CD4-positive, CD25-positive, alpha-beta regulatory T cell (primary cell): ENCODE measurements at regions not wholly inside any gene's neighbourhood (a gene's known extent, or its start where the extent isn't known, plus 50 kb on each side); places are given as distances from the start of the nearest gene placed in this dataset.

Experiments
- ATAC-seq, 2 donors: fragments of 150-1000 bp; cut with Tn5 transposase; one replicate each; pipeline ENCODE4 v1.10.0; 2021; ENCODE audit warnings: low read depth in 2 of 2, moderate number of reproducible peaks in 2 of 2, moderate library complexity in 1 of 2
- DNase-seq, 3 donors: peaks; one replicate each; pipeline versions ENCODE4 v3.0.0 to v3.0.0-alpha.2; 2012 to 2022; ENCODE audit warnings: mixed read lengths in 1 of 3
- H3K27ac ChIP-seq: one replicate; pipeline ENCODE4 v1.7.0; 2013; ENCODE audit warnings: mild to moderate bottlenecking, low read length; ENCODE audit not compliant: insufficient read depth, poor library complexity, severe bottlenecking
- H3K27me3 ChIP-seq: one replicate; pipeline ENCODE4 v1.7.0; 2013; ENCODE audit warnings: low read length; ENCODE audit not compliant: control insufficient read depth, insufficient read depth
- H3K36me3 ChIP-seq: one replicate; pipeline ENCODE4 v1.7.0; 2013; ENCODE audit warnings: mild to moderate bottlenecking, low read length, moderate library complexity; ENCODE audit not compliant: control insufficient read depth, insufficient read depth
- H3K4me1 ChIP-seq: 2 replicates; pipeline ENCODE4 v1.7.0; 2013; ENCODE audit warnings: mild to moderate bottlenecking, low read length; ENCODE audit not compliant: insufficient read depth, control insufficient read depth, poor library complexity, severe bottlenecking
- H3K4me3 ChIP-seq: one replicate; pipeline ENCODE4 v1.7.0; 2013; ENCODE audit warnings: low read depth, mild to moderate bottlenecking, low read length, moderate library complexity
- H3K9me3 ChIP-seq, 2 experiments: 1 replicate in 1 of 2; 2 replicates in 1 of 2; pipeline ENCODE4 v1.7.0; 2013; ENCODE audit warnings: low read length in 2 of 2, mild to moderate bottlenecking in 1 of 2, moderate library complexity in 1 of 2; ENCODE audit not compliant: control insufficient read depth in 2 of 2
- H3K27ac Mint-ChIP-seq, 3 donors: one replicate each; pipeline ENCODE4 v1.8.0; 2020 to 2022; ENCODE audit warnings: mild to moderate bottlenecking in 3 of 3, mixed read lengths in 3 of 3, moderate library complexity in 2 of 3
- H3K27me3 Mint-ChIP-seq: one replicate; pipeline ENCODE4 v1.8.0; 2022; ENCODE audit warnings: mild to moderate bottlenecking, mixed read lengths
- H3K36me3 Mint-ChIP-seq: one replicate; pipeline ENCODE4 v1.8.0; 2020; ENCODE audit warnings: mixed read lengths
- H3K4me1 Mint-ChIP-seq, 4 donors: one replicate each; pipeline ENCODE4 v1.8.0; 2020 to 2022; ENCODE audit warnings: mixed read lengths in 4 of 4, mild to moderate bottlenecking in 1 of 4
- H3K4me3 Mint-ChIP-seq, 4 donors: one replicate each; pipeline ENCODE4 v1.8.0; 2020 to 2022; ENCODE audit warnings: mild to moderate bottlenecking in 4 of 4, mixed read lengths in 4 of 4, moderate library complexity in 3 of 4
- H3K9me3 Mint-ChIP-seq, 7 donors: one replicate each; pipeline ENCODE4 v1.8.0; 2020 to 2022; ENCODE audit warnings: mixed read lengths in 7 of 7, mild to moderate bottlenecking in 3 of 7, moderate library complexity in 2 of 7

- no peaks in the 10 kb centered on the region for H3K27me3 Mint-ChIP-seq
- Histone ChIP-seq H3K9me3 (peaks cover 0 to 3% of the 10 kb centered on the region in 2 experiments), H3K4me1 (no peaks in the 10 kb centered on the region), H3K36me3 (no peaks in the 10 kb centered on the region), H3K27me3 (no peaks in the 10 kb centered on the region), H3K4me3 (no peak overlapping the region), H3K27ac (no peak overlapping the region)
- no peaks in the 10 kb centered on the region for H3K36me3 Mint-ChIP-seq
- peaks cover 0 to 25% (median 6%) of the 10 kb centered on the region in 7 donors for H3K9me3 Mint-ChIP-seq
- H3K27ac Mint-ChIP-seq, result no peak overlapping the region
- no peak for ATAC-seq
- no peaks in the 10 kb centered on the region for H3K4me1 Mint-ChIP-seq
- DNase-seq, result no peak
- H3K4me3 Mint-ChIP-seq, result no peak overlapping the region
These were observed 1143.6 kb downstream of the FLRT2 start for GRCh38 chr14:86673523-86673969.

- Mint-ChIP-seq H3K36me3 (no peaks in the 10 kb centered on the region), H3K27ac (no peak overlapping the region), H3K4me3 (no peak overlapping the region), H3K27me3 (no peaks in the 10 kb centered on the region), H3K4me1 (no peaks in the 10 kb centered on the region), H3K9me3 (peaks cover 0 to 26% (median 6%) of the 10 kb centered on the region in 7 donors)
- DNase-seq (no peak), ATAC-seq (no peak)
- Histone ChIP-seq H3K27me3 (no peaks in the 10 kb centered on the region), H3K4me3 (no peak overlapping the region), H3K36me3 (no peaks in the 10 kb centered on the region), H3K4me1 (no peaks in the 10 kb centered on the region), H3K27ac (no peak overlapping the region), H3K9me3 (peaks cover 0 to 3% of the 10 kb centered on the region in 2 experiments)
These were observed 1142.1 kb downstream of the FLRT2 start for GRCh38 chr14:86672080-86672479.

GRCh38 chr14:86665975-86666374, 1136.0 kb downstream of the FLRT2 start:
- Histone ChIP-seq H3K27me3 (no peaks in the 10 kb centered on the region), H3K4me3 (no peak overlapping the region), H3K9me3 (peaks cover 0 to 2% of the 10 kb centered on the region in 2 experiments), H3K36me3 (no peaks in the 10 kb centered on the region), H3K27ac (no peak overlapping the region), H3K4me1 (no peaks in the 10 kb centered on the region)
- Mint-ChIP-seq H3K36me3 (no peaks in the 10 kb centered on the region), H3K27me3 (no peaks in the 10 kb centered on the region), H3K4me1 (no peaks in the 10 kb centered on the region), H3K9me3 (peaks cover 0 to 19% (median 2%) of the 10 kb centered on the region in 7 donors), H3K27ac (no peak overlapping the region), H3K4me3 (no peak overlapping the region)
- ATAC-seq (no peak), DNase-seq (no peak)

DNA sequence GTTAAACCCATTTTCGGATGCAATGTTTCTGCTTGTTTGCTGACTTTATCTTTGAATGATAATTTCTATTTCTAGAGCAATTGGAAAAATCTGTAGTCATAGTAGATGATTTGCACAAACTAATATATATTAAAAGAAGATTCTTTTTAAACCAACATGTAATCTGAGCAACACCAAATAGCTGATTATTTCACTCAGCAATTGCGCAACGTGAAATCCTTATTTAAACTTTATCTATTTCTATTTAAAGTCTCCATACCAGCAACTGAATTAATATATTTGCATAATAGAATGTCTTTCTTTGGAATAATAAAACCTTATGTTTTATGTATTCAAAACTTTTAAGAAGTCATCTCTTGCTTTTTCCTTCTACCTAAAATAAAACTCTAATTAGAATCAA, 1132.4 kb downstream of the FLRT2 start:
- no peak for DNase-seq
- Mint-ChIP-seq H3K36me3 (no peaks in the 10 kb centered on the region), H3K27me3 (no peaks in the 10 kb centered on the region), H3K9me3 (peaks cover 2 to 15% (median 8%) of the 10 kb centered on the region in 7 donors), H3K4me3 (no peak overlapping the region), H3K4me1 (no peaks in the 10 kb centered on the region), H3K27ac (no peak overlapping the region)
- H3K4me1 ChIP-seq, result no peaks in the 10 kb centered on the region
- H3K36me3 ChIP-seq, result no peaks in the 10 kb centered on the region
- H3K4me3 ChIP-seq, result no peak overlapping the region
- peaks cover 3 to 12% of the 10 kb centered on the region in 2 experiments for H3K9me3 ChIP-seq
- no peak for ATAC-seq
- no peaks in the 10 kb centered on the region for H3K27me3 ChIP-seq
- H3K27ac ChIP-seq, result no peak overlapping the region

DNA sequence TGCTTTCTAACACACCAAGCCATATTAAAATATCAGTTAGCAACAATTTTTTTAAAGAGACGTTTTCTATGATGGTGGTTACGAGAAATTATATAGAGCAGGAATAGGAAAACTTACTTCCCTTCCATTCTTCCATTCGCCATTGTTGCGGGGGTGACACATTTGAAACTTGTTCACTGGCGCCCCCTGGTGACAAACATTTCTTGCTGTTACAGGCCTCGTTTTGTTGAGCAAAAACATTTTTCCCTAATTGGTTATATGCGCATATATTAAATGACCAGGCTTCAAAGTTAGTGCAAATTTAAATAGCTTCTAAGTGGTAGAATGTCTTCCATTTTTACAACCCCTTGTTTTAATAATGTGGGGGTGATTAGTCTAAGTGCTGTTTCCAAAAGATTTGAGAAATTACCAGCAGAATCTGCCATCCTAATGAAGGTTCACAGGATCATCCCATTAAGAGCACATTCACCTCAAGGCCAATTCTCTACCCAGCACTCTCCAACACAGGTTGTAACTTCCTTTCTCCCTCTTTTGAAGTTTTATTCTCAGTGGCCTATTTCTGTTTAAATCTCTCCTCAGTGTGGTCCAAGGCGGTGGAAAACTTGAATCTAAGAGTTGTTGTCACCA, 1124.7 kb downstream of the FLRT2 start:
- peaks cover 0 to 12% (median 6%) of the 10 kb centered on the region in 7 donors for H3K9me3 Mint-ChIP-seq
- peak in 1 of 3 donors; percentile 16 for DNase-seq
- no peak for ATAC-seq
- H3K4me3 ChIP-seq, result no peak overlapping the region
- no peaks in the 10 kb centered on the region for H3K36me3 ChIP-seq
- H3K27ac Mint-ChIP-seq, result no peak overlapping the region
- no peaks in the 10 kb centered on the region for H3K4me1 ChIP-seq
- no peak overlapping the region for H3K27ac ChIP-seq
- H3K4me3 Mint-ChIP-seq, result no peak overlapping the region
- no peaks in the 10 kb centered on the region for H3K27me3 ChIP-seq
- H3K9me3 ChIP-seq, result peaks cover 3% of the 10 kb centered on the region in 2 experiments
- no peaks in the 10 kb centered on the region for H3K36me3 Mint-ChIP-seq
- no peaks in the 10 kb centered on the region for H3K4me1 Mint-ChIP-seq
- H3K27me3 Mint-ChIP-seq, result no peaks in the 10 kb centered on the region

DNA sequence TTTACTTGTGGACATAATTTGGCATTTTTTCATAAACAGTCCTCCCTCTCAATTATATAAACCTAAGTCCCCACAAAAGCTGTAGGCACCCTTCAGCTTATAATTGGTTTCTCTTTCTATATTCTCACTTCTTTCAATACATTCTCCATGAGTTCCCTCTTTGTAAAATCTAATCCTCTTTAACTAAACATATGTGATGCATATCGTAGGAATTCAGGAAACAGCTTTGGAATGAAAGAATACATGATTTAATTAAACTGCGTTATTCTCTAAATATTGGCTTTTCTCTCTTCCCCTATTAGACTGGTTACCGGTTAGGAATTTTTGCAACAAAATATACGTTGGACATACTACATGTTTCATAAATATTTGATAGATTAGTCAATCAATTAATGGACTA, 1122.6 kb downstream of the FLRT2 start:
- peaks cover 1 to 3% of the 10 kb centered on the region in 2 experiments for H3K9me3 ChIP-seq
- H3K4me1 Mint-ChIP-seq, result no peaks in the 10 kb centered on the region
- ATAC-seq (no peak), DNase-seq (no peak)
- no peak overlapping the region for H3K27ac ChIP-seq
- H3K27me3 ChIP-seq, result no peaks in the 10 kb centered on the region
- H3K9me3 Mint-ChIP-seq, result peaks cover 1 to 16% (median 7%) of the 10 kb centered on the region in 7 donors
- H3K36me3 ChIP-seq, result no peaks in the 10 kb centered on the region
- H3K27ac Mint-ChIP-seq, result no peak overlapping the region
- no peak overlapping the region for H3K4me3 ChIP-seq
- H3K4me3 Mint-ChIP-seq, result no peak overlapping the region
- H3K4me1 ChIP-seq, result no peaks in the 10 kb centered on the region
- no peaks in the 10 kb centered on the region for H3K36me3 Mint-ChIP-seq
- no peaks in the 10 kb centered on the region for H3K27me3 Mint-ChIP-seq

- peaks cover 3 to 12% (median 6%) of the 10 kb centered on the region in 7 donors for H3K9me3 Mint-ChIP-seq
- H3K4me1 Mint-ChIP-seq, result no peaks in the 10 kb centered on the region
- H3K4me3 ChIP-seq, result no peak overlapping the region
- no peak overlapping the region for H3K27ac Mint-ChIP-seq
- DNase-seq, result no peak
- H3K27ac ChIP-seq, result no peak overlapping the region
- H3K9me3 ChIP-seq, result no peaks in the 10 kb centered on the region
- no peaks in the 10 kb centered on the region for H3K36me3 ChIP-seq
- no peaks in the 10 kb centered on the region for H3K27me3 Mint-ChIP-seq
- H3K4me3 Mint-ChIP-seq, result no peak overlapping the region
- no peak for ATAC-seq
- H3K27me3 ChIP-seq, result no peaks in the 10 kb centered on the region
- H3K4me1 ChIP-seq, result no peaks in the 10 kb centered on the region
- H3K36me3 Mint-ChIP-seq, result no peaks in the 10 kb centered on the region
These were observed 1117.0 kb downstream of the FLRT2 start for GRCh38 chr14:86646696-86647690.
